Erythroblast (primary cell): ENCODE measurements at regions not wholly inside any gene's neighbourhood (a gene's known extent, or its start where the extent isn't known, plus 50 kb on each side); places are given as distances from the start of the nearest gene placed in this dataset.

ENCODE experiments used
- GATA1 ChIP-seq: IDR thresholded peaks from 2 replicates; pipeline ENCODE4 v1.6.1; 2011; ENCODE audit warnings: low read depth, mild to moderate bottlenecking, control low read depth, low read length, moderate library complexity
- POLR2A ChIP-seq: IDR thresholded peaks from 2 replicates; pipeline ENCODE4 v1.6.1; 2011; ENCODE audit warnings: mild to moderate bottlenecking, low read length

- TF ChIP-seq POLR2A (no peak), GATA1 (no peak)
Observed at GRCh38 chr5:90161414-90161813, 248.1 kb downstream of the CETN3 start.
